HepG2 (cell line): ENCODE measurements at regions not wholly inside any gene's neighbourhood (a gene's known extent, or its start where the extent isn't known, plus 50 kb on each side); places are given as distances from the start of the nearest gene placed in this dataset.
A peak's percentile ranks its signal among the peaks of the same experiment; 100 is the strongest.

Source experiments
- CENPX ChIP-seq: sonication (generic); formaldehyde crosslinking; IDR thresholded peaks from 2 replicates; pipeline ENCODE4 v1.9.0; 2021; ENCODE audit warnings: mild to moderate bottlenecking, missing genetic modification reagents, moderate library complexity
- ETV6 ChIP-seq: sonication (generic); formaldehyde crosslinking; conservative IDR thresholded peaks from 2 replicates; pipeline ENCODE4 v1.4.0; 2020; ENCODE audit warnings: missing genetic modification reagents
- FOXJ3 ChIP-seq: sonication (generic); formaldehyde crosslinking; IDR thresholded peaks from 2 replicates; pipeline ENCODE4 v1.4.0; 2020; ENCODE audit warnings: missing genetic modification reagents, mild to moderate bottlenecking, borderline replicate concordance
- GATAD2A ChIP-seq: IDR thresholded peaks from 2 replicates; pipeline ENCODE4 v1.6.1; 2016
- MED8 ChIP-seq: sonication (generic); formaldehyde crosslinking; IDR thresholded peaks from 2 replicates; pipeline ENCODE4 v1.8.1; 2023; ENCODE audit warnings: mild to moderate bottlenecking, missing genetic modification reagents; ENCODE audit not compliant: insufficient replicate concordance
- NR2F6 ChIP-seq, 2 experiments: IDR thresholded peaks; 2 replicates each; pipeline ENCODE4 v1.6.1; 2016; ENCODE audit warnings: antibody characterized with exemption in 1 of 2, mild to moderate bottlenecking in 1 of 2
- PITX1 ChIP-seq: sonication (generic); formaldehyde crosslinking; IDR thresholded peaks from 2 replicates; pipeline ENCODE4 v1.5.1; 2020; ENCODE audit warnings: mild to moderate bottlenecking, missing genetic modification reagents
- TBX2 ChIP-seq: sonication (generic); formaldehyde crosslinking; IDR thresholded peaks from 2 replicates; pipeline ENCODE4 v1.5.0; 2020; ENCODE audit warnings: missing genetic modification reagents, mild to moderate bottlenecking, borderline replicate concordance
- TP53 ChIP-seq: sonication (generic); formaldehyde crosslinking; conservative IDR thresholded peaks from 2 replicates; pipeline ENCODE4 v1.4.0; 2020; ENCODE audit warnings: missing genetic modification reagents
- ZFYVE20 ChIP-seq: sonication (generic); formaldehyde crosslinking; IDR thresholded peaks from 2 replicates; pipeline ENCODE4 v1.8.0; 2023; ENCODE audit warnings: low read depth, mild to moderate bottlenecking, moderate library complexity, missing genetic modification reagents, borderline replicate concordance
- ZHX2 ChIP-seq, 2 experiments: sonication (generic) in 1 of 2; formaldehyde crosslinking in 1 of 2; IDR thresholded peaks; 2 replicates each; pipeline versions ENCODE4 v1.6.1 to v1.9.0; 2014 to 2022; ENCODE audit warnings: antibody characterized with exemption in 1 of 2, borderline replicate concordance in 1 of 2, inconsistent platforms in 1 of 2, low read depth in 1 of 2, missing genetic modification reagents in 1 of 2
- ZNF10 ChIP-seq: sonication (generic); formaldehyde crosslinking; IDR thresholded peaks from 2 replicates; pipeline ENCODE4 v1.4.0; 2020; ENCODE audit warnings: mild to moderate bottlenecking, low read depth, missing genetic modification reagents, borderline replicate concordance
- ZNF274 ChIP-seq: sonication (generic); formaldehyde crosslinking; IDR thresholded peaks from 2 replicates; pipeline ENCODE4 v1.5.1; 2020; ENCODE audit warnings: mild to moderate bottlenecking, missing genetic modification reagents
- ZNF34 ChIP-seq: sonication (generic); formaldehyde crosslinking; IDR thresholded peaks from 2 replicates; pipeline ENCODE4 v1.4.0; 2020; ENCODE audit warnings: mild to moderate bottlenecking, missing genetic modification reagents, borderline replicate concordance
- ZNF362 ChIP-seq: sonication (generic); formaldehyde crosslinking; IDR thresholded peaks from 2 replicates; pipeline ENCODE4 v1.4.0; 2020; ENCODE audit warnings: missing genetic modification reagents, mild to moderate bottlenecking, borderline replicate concordance
- ZNF556 ChIP-seq: sonication (generic); formaldehyde crosslinking; IDR thresholded peaks from 2 replicates; pipeline ENCODE4 v1.4.0; 2020; ENCODE audit warnings: mild to moderate bottlenecking, missing genetic modification reagents, borderline replicate concordance
- ZNF589 ChIP-seq: sonication (generic); formaldehyde crosslinking; conservative IDR thresholded peaks from 2 replicates; pipeline ENCODE4 v1.8.0; 2022; ENCODE audit warnings: mild to moderate bottlenecking, moderate library complexity, missing genetic modification reagents
- ZNF773 ChIP-seq: sonication (generic); formaldehyde crosslinking; IDR thresholded peaks from 2 replicates; pipeline ENCODE4 v1.4.0; 2020; ENCODE audit warnings: missing genetic modification reagents, borderline replicate concordance
- ZSCAN21 ChIP-seq: sonication (generic); formaldehyde crosslinking; IDR thresholded peaks from 2 replicates; pipeline ENCODE4 v1.8.0; 2022; ENCODE audit warnings: mild to moderate bottlenecking, missing genetic modification reagents, moderate library complexity, borderline replicate concordance
- TF ChIP-seq, protein P1 (sequence below): sonication (generic); IDR thresholded peaks from 2 replicates; pipeline ENCODE4 v1.6.1; 2016; ENCODE audit warnings: low read depth, borderline replicate concordance

DNA sequence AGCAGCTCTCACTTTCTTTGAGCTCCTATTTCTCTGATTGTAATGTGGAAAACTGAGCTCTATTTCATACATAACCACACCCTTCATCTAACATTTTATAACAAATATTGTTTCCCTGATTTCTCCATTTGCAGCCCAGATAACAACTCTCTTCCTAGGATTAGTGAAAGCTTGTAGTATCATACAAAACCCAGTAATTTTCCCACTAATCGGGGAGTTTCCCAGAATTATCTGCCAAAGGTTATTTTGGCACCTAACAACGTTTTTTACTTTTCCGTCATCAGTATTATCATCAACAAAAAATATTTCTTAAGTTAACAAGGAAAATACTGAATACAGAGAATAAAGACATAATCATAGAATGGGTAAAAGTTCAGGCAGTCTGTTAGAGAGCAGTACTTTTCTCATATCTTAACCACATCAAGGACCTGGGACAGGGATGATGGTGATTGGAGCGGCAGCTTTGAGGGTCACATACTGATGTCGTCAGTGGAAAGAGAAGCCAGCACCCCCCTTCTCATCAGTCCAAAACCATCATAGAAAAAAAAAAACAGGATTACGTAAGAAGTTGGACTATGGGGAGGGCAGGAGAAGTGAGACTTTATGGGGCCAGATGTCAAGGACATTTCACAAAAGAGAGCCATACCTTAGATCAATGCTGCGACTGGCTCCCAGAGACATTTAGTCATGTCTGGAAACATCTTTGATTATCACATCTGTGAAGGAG lies 166.1 kb upstream of the TNFAIP3 start (continued):
- TF ChIP-seq ZFYVE20 (CRISPR knock-in tag) (no peak), ZNF362 (CRISPR knock-in tag) (peak; percentile 91), FOXJ3 (CRISPR knock-in tag) (peak; percentile 47; the same call in 1 of the 2 replicates), ZNF589 (CRISPR knock-in tag) (no peak), PITX1 (CRISPR knock-in tag) (no peak), TP53 (CRISPR knock-in tag) (0 out of 2 replicates have a peak, but pooled peaks have one; percentile 65), ZSCAN21 (CRISPR knock-in tag) (no peak), ZHX2 (IDR thresholded peaks at IDR 0.05; ENCODE audit: low read depth) (no peak), ZHX2 (CRISPR knock-in tag; IDR thresholded peaks at IDR 0.05; ENCODE audit: borderline replicate concordance) (no peak), TBX2 (CRISPR knock-in tag) (no peak), ZNF773 (CRISPR knock-in tag) (no peak), MED8 (CRISPR knock-in tag) (no peak), ZNF34 (no peak), NR2F6 (IDR thresholded peaks at IDR 0.05) (peak; percentile 76), NR2F6 (CRISPR knock-in tag; IDR thresholded peaks at IDR 0.05) (peak; percentile 83), CENPX (CRISPR knock-in tag) (no peak), ZNF274 (no peak), GATAD2A (CRISPR knock-in tag) (peak; percentile 44; the same call in 1 of the 2 replicates), ETV6 (CRISPR knock-in tag) (no peak), ZNF10 (CRISPR knock-in tag) (no peak), ZNF556 (CRISPR knock-in tag) (no peak)
- TF ChIP-seq, protein P1, sequence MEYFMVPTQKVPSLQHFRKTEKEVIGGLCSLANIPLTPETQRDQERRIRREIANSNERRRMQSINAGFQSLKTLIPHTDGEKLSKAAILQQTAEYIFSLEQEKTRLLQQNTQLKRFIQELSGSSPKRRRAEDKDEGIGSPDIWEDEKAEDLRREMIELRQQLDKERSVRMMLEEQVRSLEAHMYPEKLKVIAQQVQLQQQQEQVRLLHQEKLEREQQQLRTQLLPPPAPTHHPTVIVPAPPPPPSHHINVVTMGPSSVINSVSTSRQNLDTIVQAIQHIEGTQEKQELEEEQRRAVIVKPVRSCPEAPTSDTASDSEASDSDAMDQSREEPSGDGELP: no peak
